ENCODE measurements at regions not wholly inside any gene's neighbourhood (a gene's known extent, or its start where the extent isn't known, plus 50 kb on each side); places are given as distances from the start of the nearest gene placed in this dataset.
"Not testable (repeated sequence)": the region's sequence is repeated elsewhere in the genome, so short reads cannot be mapped to it uniquely, and the experiment has no call there.

DNA sequence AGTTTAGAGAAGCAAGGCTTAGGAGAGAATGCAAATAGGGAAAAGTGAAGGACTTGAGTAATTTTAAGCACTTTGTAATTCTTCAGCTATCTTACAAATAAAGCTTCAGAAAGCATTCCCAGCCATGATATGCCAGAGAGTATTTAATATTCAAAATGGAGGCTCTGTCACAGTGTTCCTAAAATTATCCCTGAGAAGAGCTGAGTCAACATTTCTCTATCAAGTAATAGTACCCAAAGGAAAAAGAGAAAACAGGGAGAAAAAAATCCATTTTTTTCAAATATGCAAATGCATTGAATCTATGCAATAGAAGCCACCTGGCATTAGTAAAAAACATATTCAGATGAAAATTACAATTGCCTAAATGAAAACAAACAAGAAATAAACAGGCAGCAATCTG lies 392.6 kb upstream of the FAM174A start:
- H3K27ac ChIP-seq, result no peak overlapping the region
- no peaks in the 10 kb centered on the region for H3K4me1 ChIP-seq
- no peak overlapping the region for H3K4me3 ChIP-seq
- no peaks in the 10 kb centered on the region for H3K9me3 ChIP-seq
- H3K36me3 ChIP-seq, result no peaks in the 10 kb centered on the region
- TF ChIP-seq, protein P1, sequence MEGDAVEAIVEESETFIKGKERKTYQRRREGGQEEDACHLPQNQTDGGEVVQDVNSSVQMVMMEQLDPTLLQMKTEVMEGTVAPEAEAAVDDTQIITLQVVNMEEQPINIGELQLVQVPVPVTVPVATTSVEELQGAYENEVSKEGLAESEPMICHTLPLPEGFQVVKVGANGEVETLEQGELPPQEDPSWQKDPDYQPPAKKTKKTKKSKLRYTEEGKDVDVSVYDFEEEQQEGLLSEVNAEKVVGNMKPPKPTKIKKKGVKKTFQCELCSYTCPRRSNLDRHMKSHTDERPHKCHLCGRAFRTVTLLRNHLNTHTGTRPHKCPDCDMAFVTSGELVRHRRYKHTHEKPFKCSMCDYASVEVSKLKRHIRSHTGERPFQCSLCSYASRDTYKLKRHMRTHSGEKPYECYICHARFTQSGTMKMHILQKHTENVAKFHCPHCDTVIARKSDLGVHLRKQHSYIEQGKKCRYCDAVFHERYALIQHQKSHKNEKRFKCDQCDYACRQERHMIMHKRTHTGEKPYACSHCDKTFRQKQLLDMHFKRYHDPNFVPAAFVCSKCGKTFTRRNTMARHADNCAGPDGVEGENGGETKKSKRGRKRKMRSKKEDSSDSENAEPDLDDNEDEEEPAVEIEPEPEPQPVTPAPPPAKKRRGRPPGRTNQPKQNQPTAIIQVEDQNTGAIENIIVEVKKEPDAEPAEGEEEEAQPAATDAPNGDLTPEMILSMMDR (IDR thresholded peaks at IDR 0.05), result no peak
- no peak for DNase-seq (ENCODE audit: low spot score)
- H3K27me3 ChIP-seq, result no peaks in the 10 kb centered on the region

- no peak for DNase-seq (ENCODE audit: low spot score)
- Histone ChIP-seq H3K4me3 (no peak overlapping the region), H3K27ac (no peak overlapping the region), H3K4me1 (no peaks in the 10 kb centered on the region), H3K27me3 (no peaks in the 10 kb centered on the region), H3K36me3 (no peaks in the 10 kb centered on the region), H3K9me3 (no peaks in the 10 kb centered on the region)
- TF ChIP-seq, protein P1 (IDR thresholded peaks at IDR 0.05), result no peak
Observed at GRCh38 chr5:100131161-100131560, 404.0 kb upstream of the FAM174A start.

DNA sequence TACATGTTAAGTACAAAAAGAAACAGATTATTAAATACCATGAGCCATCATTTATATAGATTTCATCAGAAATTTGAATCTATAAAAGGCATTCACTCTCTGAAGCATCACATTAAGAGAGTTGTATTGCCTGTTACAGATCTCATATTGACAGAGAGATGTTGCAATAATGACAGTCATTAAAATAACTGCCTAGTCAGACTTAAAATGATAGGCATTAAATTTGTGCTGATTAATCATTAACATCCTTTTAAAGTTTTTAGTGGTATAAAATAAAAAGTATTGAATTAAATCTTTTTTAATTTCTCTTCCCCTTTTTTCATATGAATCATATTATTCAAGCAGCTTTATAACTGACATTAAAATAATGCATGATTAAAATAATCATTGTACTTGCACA lies 404.9 kb upstream of the FAM174A start:
- H3K27me3 ChIP-seq, result no peaks in the 10 kb centered on the region
- H3K4me1 ChIP-seq, result no peaks in the 10 kb centered on the region
- TF ChIP-seq, protein P1 (IDR thresholded peaks at IDR 0.05), result no peak
- H3K9me3 ChIP-seq, result no peaks in the 10 kb centered on the region
- H3K4me3 ChIP-seq, result no peak overlapping the region
- no peak overlapping the region for H3K27ac ChIP-seq
- no peak for DNase-seq (ENCODE audit: low spot score)
- H3K36me3 ChIP-seq, result no peaks in the 10 kb centered on the region

DNA sequence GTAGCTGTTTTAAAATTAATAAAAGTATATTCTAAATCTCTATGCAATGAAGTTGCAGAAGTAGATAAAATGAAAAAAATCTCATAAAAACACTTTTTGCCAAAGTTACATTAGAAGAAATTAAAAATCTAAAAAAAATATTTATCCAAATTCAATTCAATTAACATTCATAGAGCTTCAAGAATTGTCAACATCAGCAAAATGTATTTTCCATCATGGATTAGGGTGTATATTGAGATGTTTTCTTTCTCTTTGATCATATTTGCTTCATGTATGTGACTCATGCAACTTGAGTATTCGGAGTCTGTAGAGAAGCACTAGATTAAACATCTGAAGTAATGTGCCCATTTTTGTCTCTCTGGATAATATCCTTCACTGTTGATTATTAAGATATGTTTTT lies 415.3 kb upstream of the FAM174A start:
- Histone ChIP-seq H3K36me3 (no peaks in the 10 kb centered on the region), H3K27ac (no peak overlapping the region)
- DNase-seq (ENCODE audit: low spot score), result no peak

GRCh38 chr5:100110497-100110896 lies 424.7 kb upstream of the FAM174A start:
- TF ChIP-seq, protein P1 (IDR thresholded peaks at IDR 0.05), result no peak
- no peaks in the 10 kb centered on the region for H3K27me3 ChIP-seq
- no peak overlapping the region for H3K27ac ChIP-seq
- no peaks in the 10 kb centered on the region for H3K4me1 ChIP-seq
- no peak overlapping the region for H3K4me3 ChIP-seq
- DNase-seq (ENCODE audit: low spot score), result no peak
- H3K9me3 ChIP-seq, result peaks cover 0 to 9% of the 10 kb centered on the region in 2 donors
- H3K36me3 ChIP-seq, result no peaks in the 10 kb centered on the region

More for the DNA sequence above, 415.3 kb upstream of the FAM174A start:
- TF ChIP-seq, protein P1 (IDR thresholded peaks at IDR 0.05), result no peak
- Histone ChIP-seq H3K27me3 (no peaks in the 10 kb centered on the region), H3K4me3 (no peak overlapping the region), H3K9me3 (no peaks in the 10 kb centered on the region), H3K4me1 (no peaks in the 10 kb centered on the region)

GRCh38 chr5:100108883-100109282 lies 426.3 kb upstream of the FAM174A start:
- DNase-seq (ENCODE audit: low spot score), result no peak
- TF ChIP-seq, protein P1 (IDR thresholded peaks at IDR 0.05), result no peak
- no peak overlapping the region for H3K27ac ChIP-seq
- H3K4me3 ChIP-seq, result no peak overlapping the region
- H3K36me3 ChIP-seq, result no peaks in the 10 kb centered on the region
- no peaks in the 10 kb centered on the region for H3K27me3 ChIP-seq
- no peaks in the 10 kb centered on the region for H3K4me1 ChIP-seq
- peaks cover 0 to 9% of the 10 kb centered on the region in 2 donors for H3K9me3 ChIP-seq

GRCh38 chr5:100103592-100104119 lies 431.5 kb upstream of the FAM174A start:
- H3K27me3 ChIP-seq; H3K36me3 ChIP-seq; H3K9me3 ChIP-seq; H3K27ac ChIP-seq; H3K4me1 ChIP-seq; DNase-seq (ENCODE audit: low spot score); H3K4me3 ChIP-seq: not testable (repeated sequence)

DNA sequence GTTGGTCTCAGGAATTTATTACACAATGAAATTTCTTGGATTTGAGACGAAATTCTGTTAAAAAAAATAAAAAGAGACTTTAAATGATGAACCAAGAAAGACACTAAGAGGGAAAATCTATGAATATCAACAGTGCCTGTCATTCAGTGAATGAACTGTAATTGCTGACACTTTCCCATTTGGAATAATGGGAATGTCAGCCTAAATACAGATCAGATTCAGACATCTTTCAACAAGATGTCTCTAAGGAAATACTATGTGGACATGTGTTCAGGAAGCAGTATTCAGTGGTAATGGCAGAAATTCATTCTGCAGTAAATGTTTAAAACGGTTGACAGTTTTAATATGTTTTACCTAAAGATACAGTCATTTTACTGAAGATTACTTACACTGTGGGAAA lies 433.7 kb upstream of the FAM174A start:
- not testable (repeated sequence) for H3K27ac ChIP-seq; H3K36me3 ChIP-seq; H3K4me1 ChIP-seq; H3K9me3 ChIP-seq; DNase-seq (ENCODE audit: low spot score); H3K4me3 ChIP-seq; H3K27me3 ChIP-seq

- not testable (repeated sequence) for H3K9me3 ChIP-seq; H3K27me3 ChIP-seq; H3K4me1 ChIP-seq; H3K36me3 ChIP-seq; DNase-seq (ENCODE audit: low spot score); H3K27ac ChIP-seq; H3K4me3 ChIP-seq
Observed at GRCh38 chr5:100096328-100096727, 438.8 kb upstream of the FAM174A start.

All from right atrium auricular region (tissue), 2 donors.